IPS DF 19.7 (cell line): ENCODE measurements at regions not wholly inside any gene's neighbourhood (a gene's known extent, or its start where the extent isn't known, plus 50 kb on each side); places are given as distances from the start of the nearest gene placed in this dataset.
"Not testable (repeated sequence)": the region's sequence is repeated elsewhere in the genome, so short reads cannot be mapped to it uniquely, and the experiment has no call there.

Source experiments
- DNase-seq: peaks from one replicate; pipeline ENCODE4 v3.0.0-alpha.2; 2013; ENCODE audit warnings: low read depth, low spot score

DNA sequence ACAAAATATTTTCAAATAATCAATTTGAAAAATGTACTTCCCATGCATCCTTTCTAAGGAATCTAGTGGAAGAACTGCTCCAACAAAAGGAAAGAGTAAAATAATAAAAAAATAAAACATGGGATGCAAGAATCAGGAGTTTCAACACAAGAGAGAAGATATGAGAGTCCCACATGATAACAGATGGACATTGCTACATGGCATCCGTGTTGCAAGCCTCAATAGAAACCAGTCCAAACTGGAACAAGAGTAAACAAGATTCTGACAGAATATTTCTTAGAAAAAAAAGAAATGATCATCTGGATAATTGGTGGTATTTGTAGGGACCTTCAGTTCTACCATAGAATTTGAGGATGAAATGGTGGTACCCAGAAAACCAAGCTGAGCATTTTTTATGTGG lies 186.8 kb downstream of the FRK start:
- no peak for DNase-seq

DNA sequence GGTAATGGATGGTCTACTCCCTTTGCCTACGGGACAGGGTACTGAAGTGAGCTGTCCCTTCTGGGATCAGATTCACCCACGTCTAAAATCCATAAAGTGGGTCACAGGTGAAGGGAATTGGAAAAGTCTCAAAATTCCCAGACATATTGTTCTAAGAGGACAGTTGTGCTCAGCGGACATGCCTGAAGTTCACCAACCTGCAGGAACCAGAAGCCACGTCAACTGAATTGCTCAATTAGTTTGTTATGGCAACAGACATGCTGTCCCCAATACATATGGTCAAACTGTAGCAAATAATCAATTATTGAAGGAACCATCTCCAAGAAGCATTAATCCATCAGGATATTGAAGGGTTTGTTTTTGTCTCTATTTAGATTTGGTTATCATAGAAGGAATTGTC lies 190.2 kb downstream of the FRK start:
- no peak for DNase-seq

DNA sequence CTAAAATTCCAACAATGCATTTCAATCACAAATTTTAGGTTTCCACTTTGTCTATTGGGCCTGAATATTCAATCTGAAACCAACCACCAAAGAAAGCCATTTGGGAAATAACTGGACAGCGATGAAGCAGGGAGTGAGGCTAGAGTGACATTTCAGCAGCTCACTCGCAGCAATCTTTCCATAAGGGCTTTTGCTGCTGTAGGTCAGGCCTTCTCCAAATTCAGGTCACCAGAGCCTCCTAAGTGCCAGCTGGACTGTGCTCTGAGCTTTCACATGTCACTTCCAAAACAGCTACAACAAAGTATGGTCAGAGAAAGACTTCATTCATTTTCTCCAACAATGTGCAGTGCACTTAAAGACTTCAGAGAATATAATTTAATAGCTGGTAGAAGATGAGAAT lies 194.8 kb downstream of the FRK start:
- no peak for DNase-seq

DNA sequence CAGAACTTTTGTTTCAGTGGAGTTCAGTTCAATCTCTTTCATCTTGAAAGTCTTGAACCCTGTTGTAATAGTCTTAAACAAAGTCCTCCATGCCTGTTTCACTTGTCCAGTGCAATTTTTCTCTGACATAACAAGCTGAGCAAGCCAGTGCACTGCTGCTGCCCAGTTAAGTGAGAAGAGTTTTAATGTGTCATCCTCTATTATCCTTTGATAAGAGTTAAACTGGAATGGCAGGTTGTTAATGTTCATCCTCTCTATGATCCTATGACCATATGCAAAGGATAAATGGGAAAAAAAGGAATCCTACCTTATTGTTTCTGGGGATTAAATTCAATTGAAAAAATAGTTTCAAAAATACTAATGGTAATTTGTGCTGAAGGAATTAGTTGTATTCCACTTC lies 197.5 kb downstream of the FRK start:
- no peak for DNase-seq

DNA sequence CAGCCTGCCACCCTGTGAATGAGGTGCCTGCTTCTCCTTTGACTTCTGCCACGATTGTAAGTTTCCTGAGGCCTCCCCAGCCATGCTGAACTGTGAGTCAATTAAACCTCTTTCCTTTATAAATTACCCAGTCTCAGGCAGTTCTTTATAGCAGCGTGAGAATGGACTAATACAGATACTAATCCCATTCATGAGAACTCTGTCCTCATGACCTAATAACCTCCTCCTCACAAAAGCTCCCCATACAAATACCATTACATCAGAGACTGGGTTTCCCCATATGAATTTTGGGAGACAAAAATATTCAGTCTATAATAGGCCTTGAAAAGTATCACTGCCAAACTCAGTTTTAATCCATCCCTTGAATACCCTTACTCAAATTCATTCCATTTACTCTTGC lies 199.0 kb downstream of the FRK start:
- not testable (repeated sequence) for DNase-seq

DNA sequence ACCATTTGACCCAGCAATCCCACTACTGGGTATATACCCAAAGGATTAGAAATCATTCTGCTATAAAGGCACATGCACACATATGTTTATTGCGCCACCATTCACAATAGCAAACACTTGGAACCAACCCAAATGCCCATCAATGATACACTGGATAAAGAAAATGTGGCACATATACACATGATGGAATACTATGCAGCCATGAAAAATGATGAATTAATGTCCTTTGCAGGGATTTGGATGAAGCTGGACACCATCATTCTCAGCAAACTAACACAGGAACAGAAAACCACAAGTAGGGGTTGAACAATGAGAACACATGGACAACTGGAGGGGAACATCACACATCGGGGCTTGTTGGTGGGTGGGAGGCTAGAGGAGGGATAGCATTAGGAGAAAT lies 201.1 kb downstream of the FRK start:
- not testable (repeated sequence) for DNase-seq

DNA sequence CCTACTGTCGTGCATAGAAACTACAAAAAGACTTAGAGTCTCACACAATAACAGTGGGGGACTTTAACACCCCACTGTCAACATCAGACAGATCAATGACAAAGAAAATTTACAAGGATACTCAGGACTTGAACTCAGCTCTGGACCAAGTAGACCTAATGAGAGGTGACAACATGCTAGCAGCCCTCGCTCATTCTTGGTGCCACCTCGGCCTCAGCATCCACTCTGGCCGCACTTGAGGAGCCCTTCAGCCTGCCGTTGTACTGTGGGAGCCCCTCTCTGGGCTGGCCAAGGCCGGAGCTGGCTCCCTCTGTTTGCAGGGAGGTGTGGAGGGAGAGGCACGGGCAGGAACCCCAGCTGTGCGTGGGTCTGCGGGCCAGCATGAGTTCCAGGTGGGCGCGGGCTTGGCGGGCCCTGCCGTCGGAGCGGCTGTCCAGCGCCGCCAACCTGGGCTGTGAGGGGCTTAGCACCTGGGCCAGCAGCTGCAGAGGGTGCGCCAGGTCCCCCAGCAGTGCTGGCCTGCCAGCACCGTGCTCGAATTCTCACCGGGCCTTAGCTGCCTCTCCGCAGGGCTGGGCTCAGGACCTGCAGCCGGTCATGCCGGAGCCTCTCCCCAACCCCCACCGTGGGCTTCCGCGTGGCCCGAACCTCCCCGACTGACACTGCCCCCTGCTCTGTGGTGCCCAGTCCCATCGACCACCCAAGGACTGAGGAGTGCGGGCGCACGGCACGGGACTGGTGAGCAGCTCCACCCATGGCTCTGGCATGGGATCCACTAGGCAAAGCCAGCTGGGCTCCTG lies 205.6 kb downstream of the FRK start:
- no peak for DNase-seq

DNA sequence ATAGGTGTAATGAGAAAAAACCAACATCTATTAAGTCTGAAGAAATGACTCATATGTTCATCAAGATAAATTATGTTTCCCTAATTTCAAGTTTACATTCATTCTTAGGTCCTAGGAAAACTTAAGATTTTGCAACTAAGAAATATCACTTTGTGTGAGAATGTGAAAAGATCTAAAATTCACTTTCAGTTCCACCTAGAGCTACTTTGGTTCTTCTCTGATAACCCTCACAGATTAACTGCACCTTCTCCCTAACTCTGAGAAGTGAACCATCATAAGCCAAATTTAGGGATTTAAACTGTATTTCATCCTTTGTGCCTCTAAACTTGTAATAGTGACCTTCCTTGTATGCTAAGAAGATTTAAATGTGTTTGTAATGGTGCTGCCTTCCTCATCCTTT lies 213.0 kb downstream of the FRK start:
- DNase-seq: no peak

DNA sequence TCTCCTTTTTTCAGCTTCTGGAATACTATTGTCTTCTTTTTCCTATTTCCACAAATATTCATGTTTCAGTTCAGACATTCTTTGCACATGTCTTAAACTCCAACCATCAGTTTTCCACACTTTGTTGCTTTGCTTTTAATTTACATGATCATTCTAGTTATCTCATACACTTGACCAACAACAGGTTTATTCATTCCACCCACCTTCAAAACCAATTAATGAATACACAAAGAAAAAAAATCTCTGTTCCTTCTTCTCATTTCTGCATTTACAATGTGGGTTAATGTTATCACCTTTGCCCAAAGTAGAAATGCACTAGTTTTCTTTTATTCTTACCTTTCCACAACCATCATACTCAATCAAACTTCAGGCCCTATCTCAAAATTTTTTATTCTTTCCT lies 216.7 kb downstream of the FRK start:
- no peak for DNase-seq

DNA sequence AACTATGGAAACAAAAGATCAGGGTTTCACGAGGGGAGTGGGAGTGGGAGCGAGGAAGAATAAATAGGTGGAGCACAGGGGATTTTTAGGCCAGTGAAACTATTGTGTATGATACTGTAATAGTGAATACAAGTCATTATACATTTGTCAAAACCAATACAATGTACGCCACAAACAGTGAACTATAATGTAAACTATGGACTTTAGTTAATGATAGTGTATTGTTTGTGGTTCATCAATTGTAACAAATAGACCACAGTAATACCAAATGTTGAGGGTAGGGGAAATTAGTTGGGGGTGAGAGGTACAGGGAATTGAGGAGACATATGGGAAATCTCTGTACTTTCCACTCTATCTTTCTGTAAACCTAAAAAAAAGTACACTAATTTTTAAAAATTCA lies 218.4 kb downstream of the FRK start:
- DNase-seq: no peak

DNA sequence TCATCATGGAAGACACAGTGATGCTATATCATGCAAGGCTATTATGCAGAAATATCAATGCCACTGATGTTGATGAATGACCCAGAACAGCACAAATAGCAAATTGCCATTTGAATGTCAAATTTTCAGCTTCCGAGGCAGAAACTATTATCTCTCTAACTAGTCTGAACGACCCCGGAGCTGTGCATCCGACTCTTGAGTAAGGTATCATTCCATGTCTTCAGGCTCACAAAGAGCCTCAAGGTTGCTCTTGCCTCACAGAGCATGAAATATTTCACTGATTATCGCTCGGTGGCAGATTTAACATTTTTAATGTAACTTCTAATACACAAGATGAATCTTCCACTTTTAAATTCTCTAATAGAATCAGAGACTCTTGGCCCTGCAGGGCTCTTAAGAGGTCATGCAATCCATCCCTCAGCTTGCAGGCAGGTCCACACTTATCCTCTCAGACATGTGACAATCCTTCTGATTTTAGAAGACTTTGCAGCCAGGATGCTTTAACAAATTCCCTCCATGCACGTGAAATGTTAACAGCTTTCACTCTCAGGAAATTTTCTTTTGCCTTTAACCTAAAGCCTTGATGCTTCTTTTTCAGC lies 221.0 kb downstream of the FRK start:
- no peak for DNase-seq

DNA sequence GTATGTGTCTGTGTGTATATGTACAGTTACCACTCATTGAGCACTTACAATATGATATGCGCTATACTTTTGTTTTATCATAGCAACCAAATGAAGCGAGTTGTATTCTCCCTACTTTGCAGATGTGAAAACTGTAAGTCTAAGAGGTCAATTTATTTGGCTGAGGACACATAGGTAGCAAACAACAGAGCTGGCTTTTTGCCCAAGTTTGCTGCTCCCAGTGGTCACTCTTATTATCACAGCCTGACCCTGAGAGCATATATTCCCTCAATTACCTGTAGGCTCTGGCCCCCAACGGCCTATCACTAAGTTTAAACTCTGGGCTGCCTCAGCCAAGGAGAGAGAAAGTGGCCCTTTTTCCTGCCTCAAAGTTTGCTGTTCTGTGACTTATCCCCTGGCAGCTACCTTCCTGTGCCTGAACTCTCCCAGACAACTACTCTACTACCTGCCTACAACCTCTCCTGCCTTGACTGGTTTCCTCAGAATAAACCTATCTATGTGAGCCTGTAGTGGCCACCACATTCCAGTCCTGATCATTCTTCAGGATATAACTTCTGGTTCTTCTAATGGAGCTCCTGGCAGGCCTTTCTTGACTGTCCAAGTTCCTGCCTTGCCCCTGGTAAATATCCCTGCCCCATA lies 221.8 kb downstream of the FRK start:
- DNase-seq: peak; percentile 9

DNA sequence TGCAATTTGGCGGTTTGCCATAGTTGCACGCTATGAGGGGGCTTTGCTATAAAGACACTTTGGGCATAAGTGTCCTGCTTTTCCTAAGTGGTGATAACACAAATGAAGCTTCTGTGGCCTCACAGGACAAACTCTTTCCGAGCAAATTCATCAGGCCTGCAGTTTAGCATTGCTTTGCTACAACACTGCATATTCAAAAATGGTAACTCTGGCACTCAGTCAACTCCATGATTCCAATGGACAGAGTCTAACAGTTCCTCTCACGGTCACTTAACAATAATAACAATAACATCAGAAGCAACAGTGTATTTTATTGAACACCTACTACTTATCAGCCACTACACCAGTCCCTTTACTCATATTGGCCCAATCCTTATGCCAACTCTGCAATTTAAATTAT lies 222.5 kb downstream of the FRK start:
- DNase-seq: no peak

DNA sequence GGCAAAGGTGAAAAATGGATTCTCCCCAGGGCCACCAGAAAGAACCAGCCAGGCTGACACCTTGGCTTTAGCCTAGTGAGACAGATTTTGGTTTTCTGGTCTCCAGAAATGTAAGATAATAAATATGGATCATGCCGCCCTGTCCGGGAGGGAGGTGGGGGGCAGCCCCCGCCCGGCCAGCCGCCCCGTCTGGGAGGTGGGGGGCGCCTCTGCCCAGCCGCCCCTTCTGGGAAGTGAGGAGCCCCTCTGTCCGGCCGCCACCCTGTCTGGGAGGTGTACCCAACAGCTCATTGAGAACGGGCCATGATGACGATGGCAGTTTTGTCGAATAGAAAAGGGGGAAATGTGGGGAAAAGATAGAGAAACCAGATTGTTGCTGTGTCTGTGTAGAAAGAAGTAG lies 224.3 kb downstream of the FRK start:
- DNase-seq: not testable (repeated sequence)

DNA sequence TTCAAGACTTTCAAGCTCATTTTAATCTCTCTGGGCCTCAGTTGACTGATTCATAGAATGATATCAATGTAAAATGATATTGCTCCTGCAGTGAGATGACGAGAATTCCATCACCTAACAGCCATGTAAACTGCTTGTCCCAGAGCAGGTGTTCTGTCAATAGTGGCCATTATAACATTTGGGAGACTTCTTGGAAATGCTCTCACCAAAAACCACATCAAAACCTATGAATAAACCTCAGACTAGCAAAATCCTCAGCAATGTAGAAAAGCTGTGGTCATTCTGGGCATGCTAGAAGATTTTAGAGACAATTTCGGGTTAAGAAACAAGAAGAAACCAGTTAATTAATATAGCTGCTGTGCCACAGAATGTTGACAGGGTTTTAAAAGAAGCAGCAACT lies 225.4 kb downstream of the FRK start:
- DNase-seq: no peak

DNA sequence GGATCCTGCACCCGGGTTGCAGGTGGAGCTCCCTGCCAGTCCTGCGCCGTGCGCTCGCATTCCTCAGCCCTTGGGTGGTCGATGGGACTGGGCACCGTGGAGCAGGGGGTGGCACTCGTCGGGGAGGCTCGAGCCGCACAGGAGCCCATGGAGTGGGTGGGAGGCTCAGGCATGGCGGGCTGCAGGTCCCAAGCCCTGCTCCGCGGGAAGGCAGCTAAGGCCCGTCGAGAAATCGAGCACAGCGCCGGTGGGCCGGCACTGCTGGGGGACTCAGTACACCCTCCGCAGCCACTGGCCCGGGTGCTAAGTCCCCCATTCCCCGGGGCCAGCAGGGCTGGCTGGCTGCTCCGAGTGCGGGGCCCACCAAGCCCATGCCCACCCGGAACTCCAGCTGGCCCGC lies 226.1 kb downstream of the FRK start:
- DNase-seq: not testable (repeated sequence)

DNA sequence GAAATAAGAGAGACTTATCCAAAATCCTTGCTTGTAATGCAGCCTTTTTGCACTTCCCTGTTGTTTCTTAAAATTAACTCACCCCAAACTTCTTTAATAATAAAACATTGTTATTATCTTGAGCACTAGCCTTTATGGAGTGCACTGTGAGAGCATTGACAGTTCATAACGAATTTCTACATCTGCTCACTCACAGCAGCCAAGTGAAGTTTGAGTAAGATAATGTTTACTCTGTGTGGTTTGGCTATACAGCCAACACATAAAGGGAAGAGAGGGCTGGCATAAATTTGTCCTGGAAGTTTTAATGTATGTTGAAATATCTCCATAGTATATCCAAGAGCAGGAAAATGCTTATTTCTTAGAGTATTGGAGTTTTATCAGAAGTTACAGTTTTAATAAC lies 227.9 kb downstream of the FRK start:
- DNase-seq: no peak

DNA sequence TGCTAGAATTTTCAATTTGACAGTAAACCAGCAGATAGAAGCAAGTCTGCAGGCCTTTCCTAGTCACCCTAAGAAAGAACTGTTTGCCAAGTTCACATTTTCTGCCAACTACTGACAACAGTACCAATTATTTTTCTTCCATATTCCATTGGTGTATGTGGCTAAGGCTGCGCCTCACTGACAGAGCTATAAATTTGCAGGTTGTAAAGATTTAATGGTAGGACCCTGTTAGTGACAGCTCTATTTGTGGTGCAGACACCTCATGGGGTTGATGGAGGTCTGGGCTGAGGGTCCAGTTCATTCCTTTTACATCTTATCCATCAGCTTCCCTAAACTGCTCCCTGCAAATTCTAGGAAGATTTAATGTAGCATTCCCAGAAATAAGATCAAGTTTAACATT lies 228.5 kb downstream of the FRK start:
- DNase-seq: no peak

DNA sequence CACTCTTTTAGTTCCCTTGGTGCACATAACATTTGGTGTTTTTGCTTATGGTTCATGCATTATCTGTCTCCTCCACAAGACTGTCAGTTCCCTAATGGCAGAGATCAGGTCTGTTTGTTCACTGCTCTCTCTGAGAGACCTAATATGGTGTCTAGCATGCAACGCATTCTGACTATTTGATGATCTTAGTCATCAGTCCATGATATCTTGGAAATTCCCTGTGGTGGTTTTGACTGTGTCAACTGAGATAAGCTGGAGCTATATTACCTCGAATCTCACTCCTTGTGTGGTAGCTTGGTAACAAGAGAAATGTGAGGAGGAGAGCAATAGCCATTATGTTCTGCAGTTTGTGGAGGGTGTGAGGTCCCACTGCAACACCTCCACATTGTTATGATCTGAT lies 229.8 kb downstream of the FRK start:
- DNase-seq: no peak

DNA sequence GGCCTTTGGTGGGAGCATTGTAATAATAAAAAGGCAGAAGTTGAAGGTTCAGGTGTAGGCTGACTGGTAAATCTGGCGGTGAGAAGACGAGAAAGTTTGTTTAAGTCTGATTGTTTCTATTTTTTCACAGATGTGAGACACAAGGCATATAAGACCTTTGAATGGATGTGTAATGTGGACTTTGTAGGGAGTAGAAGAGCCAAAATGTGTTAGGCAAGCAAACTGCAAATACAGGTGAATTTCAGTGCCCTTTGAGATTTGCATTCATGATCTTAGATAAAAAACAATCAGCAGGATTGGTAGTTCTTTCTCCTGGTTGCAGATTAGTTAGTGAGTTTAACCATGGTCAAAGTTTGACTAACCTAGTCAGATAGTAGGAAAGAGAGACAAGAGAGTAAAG lies 238.9 kb downstream of the FRK start:
- no peak for DNase-seq

DNA sequence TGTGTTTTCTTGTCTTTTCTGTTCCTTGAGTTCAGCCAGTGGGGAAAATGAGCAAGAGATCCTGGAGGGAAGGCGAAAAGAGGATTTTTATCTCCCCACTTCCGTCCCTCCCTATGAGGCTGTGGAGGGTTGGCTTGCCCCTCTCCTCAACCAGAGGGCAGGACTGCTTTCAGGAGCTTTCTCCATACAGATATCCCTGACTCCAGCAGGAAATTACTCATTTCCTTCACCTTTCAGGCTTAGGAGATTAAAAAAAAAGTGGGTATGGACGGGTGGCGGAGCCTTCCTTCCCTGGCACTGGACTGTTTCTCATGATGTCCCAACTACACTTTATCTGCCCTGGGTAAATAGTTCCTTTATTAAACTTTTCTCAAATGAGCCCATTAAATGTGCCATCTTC lies 241.2 kb downstream of the FRK start:
- DNase-seq: no peak

DNA sequence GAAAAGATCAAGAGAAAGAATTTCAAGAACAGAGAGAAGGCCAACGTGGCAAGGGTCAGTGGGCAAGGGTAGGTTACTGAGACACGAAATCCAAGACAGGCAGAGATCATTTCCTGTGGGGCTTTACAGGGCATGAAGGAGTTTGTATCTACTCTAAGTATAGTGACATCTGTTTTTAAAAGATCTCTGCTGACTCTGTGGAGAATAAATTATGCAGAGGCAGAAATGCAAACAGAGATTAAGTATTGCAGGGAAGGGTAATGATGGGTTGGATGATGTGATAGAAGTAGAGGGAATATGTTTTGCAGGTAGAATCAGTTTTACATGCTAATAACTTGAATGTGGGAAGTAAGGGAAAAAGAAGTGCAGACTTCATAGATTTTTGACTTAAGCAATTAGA lies 243.5 kb downstream of the FRK start:
- DNase-seq: no peak

DNA sequence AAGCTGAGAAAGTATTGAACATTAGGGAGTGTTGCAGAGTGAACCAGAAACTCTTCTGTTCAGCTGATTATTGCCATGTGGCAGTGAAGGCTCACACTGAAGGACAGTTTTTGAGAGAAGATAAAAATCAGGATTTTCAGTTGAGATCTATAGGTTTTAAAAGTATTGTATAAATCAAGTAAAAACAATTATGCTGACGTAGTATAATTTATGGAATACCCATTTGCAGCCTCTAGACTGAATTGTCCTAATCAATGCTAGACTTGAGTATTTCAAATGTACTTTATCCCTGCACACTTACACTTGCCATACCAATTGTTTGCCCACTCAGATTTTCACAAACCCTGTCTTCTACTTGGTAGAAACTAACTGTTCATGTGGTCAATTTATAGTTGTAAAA lies 245.8 kb downstream of the FRK start:
- DNase-seq: no peak
